GM19043 (cell line): ENCODE measurements at regions not wholly inside any gene's neighbourhood (a gene's known extent, or its start where the extent isn't known, plus 50 kb on each side); places are given as distances from the start of the nearest gene placed in this dataset.

ENCODE experiments used
- ATAC-seq: cut with Tn5 transposase; IDR thresholded peaks from one replicate; pipeline ENCODE4 v1.9.1; 2021; ENCODE audit warnings: low read depth; ENCODE audit not compliant: unreplicated experiment

- ATAC-seq: no peak
Measured at GRCh38 chr22:23415490-23415851, 164.6 kb downstream of the IGLL1 start.

GRCh38 chr22:23414727-23415489 is 165.2 kb downstream of the IGLL1 start:
- no peak for ATAC-seq

GRCh38 chr22:23411739-23412138 is 168.4 kb downstream of the IGLL1 start:
- no peak for ATAC-seq

GRCh38 chr22:23410411-23410810 is 169.7 kb downstream of the IGLL1 start:
- ATAC-seq: no peak

- no peak for ATAC-seq
Measured at GRCh38 chr22:23409976-23410375, 170.1 kb downstream of the IGLL1 start.

GRCh38 chr22:23408321-23408720 is 171.8 kb downstream of the IGLL1 start:
- no peak for ATAC-seq

- ATAC-seq: no peak
Measured at GRCh38 chr22:23405366-23405851, 174.7 kb downstream of the IGLL1 start.

GRCh38 chr22:23404689-23405365 is 175.3 kb downstream of the IGLL1 start:
- ATAC-seq: no peak

GRCh38 chr22:23403720-23404688 is 176.1 kb downstream of the IGLL1 start:
- no peak for ATAC-seq

GRCh38 chr22:23403152-23403719 is 176.9 kb downstream of the IGLL1 start:
- ATAC-seq: no peak

- ATAC-seq: no peak
Measured at GRCh38 chr22:23402275-23403151, 177.6 kb downstream of the IGLL1 start.

GRCh38 chr22:23401910-23402274 is 178.2 kb downstream of the IGLL1 start:
- no peak for ATAC-seq

- ATAC-seq: no peak
Measured at GRCh38 chr22:23401111-23401909, 178.8 kb downstream of the IGLL1 start.

GRCh38 chr22:23400286-23400981 is 179.7 kb downstream of the IGLL1 start:
- ATAC-seq: no peak

- ATAC-seq: no peak
Measured at GRCh38 chr22:23399367-23400285, 180.5 kb downstream of the IGLL1 start.

- no peak for ATAC-seq
Measured at GRCh38 chr22:23398701-23399366, 181.3 kb downstream of the IGLL1 start.
